Hepatocyte (in vitro differentiated cells): ENCODE measurements at regions not wholly inside any gene's neighbourhood (a gene's known extent, or its start where the extent isn't known, plus 50 kb on each side); places are given as distances from the start of the nearest gene placed in this dataset.

Source experiments
- DNase-seq: peaks from one replicate; pipeline ENCODE4 v3.0.0-alpha.2; 2016; ENCODE audit warnings: low spot score
- H2AFZ ChIP-seq: fragments of 200-600 bp; sonication (generic); 2 replicates; pipeline ENCODE4 v1.6.0; 2016; ENCODE audit warnings: antibody characterized with exemption, mild to moderate bottlenecking
- H3K27ac ChIP-seq: fragments of 200-600 bp; sonication (generic); 2 replicates; pipeline ENCODE4 v1.5.1; 2016; ENCODE audit warnings: mild to moderate bottlenecking
- H3K27me3 ChIP-seq: fragments of 200-600 bp; sonication (generic); 2 replicates; pipeline ENCODE4 v1.6.1; 2016
- H3K36me3 ChIP-seq: fragments of 200-600 bp; sonication (generic); replicated peaks from 2 replicates; pipeline ENCODE4 v1.5.1; 2016; ENCODE audit warnings: low read depth; ENCODE audit not compliant: insufficient read depth
- H3K4me1 ChIP-seq: fragments of 200-600 bp; sonication (generic); 2 replicates; pipeline ENCODE4 v1.5.1; 2016; ENCODE audit warnings: mild to moderate bottlenecking, moderate library complexity; ENCODE audit not compliant: insufficient read depth
- H3K4me2 ChIP-seq: fragments of 200-600 bp; sonication (generic); 2 replicates; pipeline ENCODE4 v1.6.0; 2016
- H3K4me3 ChIP-seq: fragments of 200-600 bp; sonication (generic); 2 replicates; pipeline ENCODE4 v1.5.1; 2016; ENCODE audit warnings: mild to moderate bottlenecking
- H3K79me2 ChIP-seq: fragments of 200-600 bp; sonication (generic); 2 replicates; pipeline ENCODE4 v1.6.0; 2017; ENCODE audit warnings: mild to moderate bottlenecking
- H3K9me2 ChIP-seq: fragments of 200-600 bp; sonication (generic); replicated peaks from 2 replicates; pipeline ENCODE4 v1.6.0; 2017; ENCODE audit warnings: mild to moderate bottlenecking; ENCODE audit not compliant: insufficient read depth
- H3K9me3 ChIP-seq: fragments of 200-600 bp; sonication (generic); 2 replicates; pipeline ENCODE4 v1.5.1; 2016; ENCODE audit warnings: low read depth, mild to moderate bottlenecking
- H4K20me1 ChIP-seq: fragments of 200-600 bp; sonication (generic); 2 replicates; pipeline ENCODE4 v1.6.0; 2016; ENCODE audit warnings: mild to moderate bottlenecking; ENCODE audit not compliant: insufficient read depth, poor library complexity, severe bottlenecking
- EZH2 ChIP-seq: fragments of 200-600 bp; sonication (generic); IDR thresholded peaks from 2 replicates; pipeline ENCODE4 v1.6.1; 2016; ENCODE audit warnings: antibody characterized with exemption, mild to moderate bottlenecking, borderline replicate concordance
- EZH2phosphoT487 ChIP-seq: fragments of 200-600 bp; sonication (generic); IDR thresholded peaks from one replicate; pipeline ENCODE4 v1.6.1; 2018; ENCODE audit warnings: antibody characterized with exemption, mild to moderate bottlenecking, low read depth, moderate library complexity; ENCODE audit not compliant: unreplicated experiment, severe bottlenecking
- WGBS: methylation state at CpG from one replicate; pipeline ENCODE4 v1.1.6; 2016; ENCODE audit warnings: low lambda C conversion rate; ENCODE audit errors: missing lambda C conversion rate; 5-methylcytosine and 5-hydroxymethylcytosine counted together
- TF ChIP-seq, protein P1 (sequence below): fragments of 200-600 bp; sonication (generic); IDR thresholded peaks from 2 replicates; pipeline ENCODE4 v1.5.1; 2016; ENCODE audit warnings: antibody characterized with exemption, mild to moderate bottlenecking; ENCODE audit not compliant: poor library complexity

DNA sequence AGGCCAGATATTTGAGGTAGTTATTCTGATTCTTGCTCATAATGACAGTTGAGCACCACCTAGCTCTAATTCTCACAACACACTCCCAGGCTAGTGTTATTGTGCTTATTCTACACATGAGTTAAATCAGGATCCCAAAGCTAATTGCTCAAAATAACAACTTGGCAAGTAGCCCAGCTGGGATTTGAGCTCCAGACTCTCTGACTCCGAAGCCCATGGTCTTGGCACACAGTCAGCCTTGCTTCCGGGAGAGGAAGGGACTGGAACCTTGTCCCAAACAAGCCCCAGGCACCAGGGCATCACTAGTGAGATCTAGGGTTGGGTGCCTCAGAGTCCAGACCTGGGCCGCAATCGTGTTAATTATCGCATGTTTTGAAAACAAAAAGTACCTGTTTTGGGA is 101.4 kb downstream of the GPAM start:
- Histone ChIP-seq H3K9me3 (no peaks in the 10 kb centered on the region), H4K20me1 (no peaks in the 10 kb centered on the region), H3K9me2 (no peaks in the 10 kb centered on the region), H3K79me2 (no peaks in the 10 kb centered on the region), H2AFZ (no peak overlapping the region), H3K27me3 (no peaks in the 10 kb centered on the region), H3K4me2 (no peak overlapping the region), H3K4me1 (no peaks in the 10 kb centered on the region), H3K36me3 (no peaks in the 10 kb centered on the region), H3K27ac (no peak overlapping the region), H3K4me3 (no peak overlapping the region)
- DNase-seq, result peak; percentile 25
- TF ChIP-seq EZH2phosphoT487 (no peak), EZH2 (no peak)
- TF ChIP-seq, protein P1, sequence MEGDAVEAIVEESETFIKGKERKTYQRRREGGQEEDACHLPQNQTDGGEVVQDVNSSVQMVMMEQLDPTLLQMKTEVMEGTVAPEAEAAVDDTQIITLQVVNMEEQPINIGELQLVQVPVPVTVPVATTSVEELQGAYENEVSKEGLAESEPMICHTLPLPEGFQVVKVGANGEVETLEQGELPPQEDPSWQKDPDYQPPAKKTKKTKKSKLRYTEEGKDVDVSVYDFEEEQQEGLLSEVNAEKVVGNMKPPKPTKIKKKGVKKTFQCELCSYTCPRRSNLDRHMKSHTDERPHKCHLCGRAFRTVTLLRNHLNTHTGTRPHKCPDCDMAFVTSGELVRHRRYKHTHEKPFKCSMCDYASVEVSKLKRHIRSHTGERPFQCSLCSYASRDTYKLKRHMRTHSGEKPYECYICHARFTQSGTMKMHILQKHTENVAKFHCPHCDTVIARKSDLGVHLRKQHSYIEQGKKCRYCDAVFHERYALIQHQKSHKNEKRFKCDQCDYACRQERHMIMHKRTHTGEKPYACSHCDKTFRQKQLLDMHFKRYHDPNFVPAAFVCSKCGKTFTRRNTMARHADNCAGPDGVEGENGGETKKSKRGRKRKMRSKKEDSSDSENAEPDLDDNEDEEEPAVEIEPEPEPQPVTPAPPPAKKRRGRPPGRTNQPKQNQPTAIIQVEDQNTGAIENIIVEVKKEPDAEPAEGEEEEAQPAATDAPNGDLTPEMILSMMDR, result no peak
- WGBS, result 55% methylated on average over 5 of the region's 5 CpGs

DNA sequence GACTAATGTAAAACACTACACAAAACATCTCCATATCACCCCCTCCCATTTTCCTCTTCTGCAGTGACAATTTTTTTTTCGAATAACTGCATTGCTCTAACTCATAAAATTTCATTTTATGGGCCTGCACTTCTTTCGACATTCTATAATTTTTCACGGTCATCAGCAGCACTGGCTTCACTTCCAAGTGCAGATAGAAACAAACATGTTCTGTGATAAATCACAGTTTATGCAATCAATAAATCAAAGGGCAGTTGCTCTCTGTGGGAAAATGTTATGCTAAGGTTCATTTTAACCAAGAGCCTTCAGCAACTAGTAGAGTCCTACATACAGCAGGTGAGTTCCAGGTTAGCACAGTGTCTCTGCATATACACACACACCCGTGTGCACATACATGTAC is 100.1 kb downstream of the GPAM start:
- H3K79me2 ChIP-seq, result no peaks in the 10 kb centered on the region
- H3K4me2 ChIP-seq, result no peak overlapping the region
- H3K4me1 ChIP-seq, result no peaks in the 10 kb centered on the region
- H3K27me3 ChIP-seq, result no peaks in the 10 kb centered on the region
- H2AFZ ChIP-seq, result no peak overlapping the region
- no peak overlapping the region for H3K4me3 ChIP-seq
- 68% methylated on average over 4 of the region's 4 CpGs for WGBS
- no peaks in the 10 kb centered on the region for H3K36me3 ChIP-seq
- H3K9me2 ChIP-seq, result no peaks in the 10 kb centered on the region
- no peaks in the 10 kb centered on the region for H3K9me3 ChIP-seq
- H4K20me1 ChIP-seq, result no peaks in the 10 kb centered on the region
- DNase-seq, result no peak
- TF ChIP-seq, protein P1, result no peak
- no peak for TF ChIP-seq EZH2phosphoT487
- no peak for TF ChIP-seq EZH2
- H3K27ac ChIP-seq, result no peak overlapping the region

DNA sequence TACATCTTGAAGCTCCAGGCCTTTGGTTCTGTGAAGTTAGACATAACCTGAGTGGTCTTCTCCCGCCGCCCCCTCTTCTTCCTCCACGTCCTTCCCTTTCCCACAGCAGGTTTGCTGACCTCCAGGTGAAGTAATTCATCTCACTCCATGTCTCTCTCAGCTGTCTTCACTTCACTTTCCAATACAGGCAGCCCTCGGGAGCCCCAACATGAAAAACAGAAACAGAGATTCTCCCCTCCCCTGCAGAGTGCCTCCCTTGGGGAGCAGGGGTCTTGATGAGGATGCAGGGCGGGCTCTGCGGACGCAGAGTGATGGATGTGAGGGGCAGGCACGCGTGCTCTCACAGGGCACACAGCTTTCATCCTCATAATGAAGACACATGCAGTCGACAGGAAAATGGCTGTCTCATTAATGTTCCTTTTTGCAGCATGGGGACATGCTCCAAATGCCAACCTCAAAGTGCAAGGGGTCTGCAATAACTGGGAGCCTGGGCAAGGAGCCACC is 95.6 kb downstream of the GPAM start:
- H2AFZ ChIP-seq, result no peak overlapping the region
- H3K27me3 ChIP-seq, result no peaks in the 10 kb centered on the region
- no peak for DNase-seq
- 87% methylated on average over 10 of the region's 10 CpGs for WGBS
- no peak overlapping the region for H3K4me3 ChIP-seq
- no peaks in the 10 kb centered on the region for H3K4me1 ChIP-seq
- no peaks in the 10 kb centered on the region for H3K79me2 ChIP-seq
- no peaks in the 10 kb centered on the region for H3K9me2 ChIP-seq
- no peak overlapping the region for H3K27ac ChIP-seq
- no peaks in the 10 kb centered on the region for H4K20me1 ChIP-seq
- H3K4me2 ChIP-seq, result no peak overlapping the region
- no peaks in the 10 kb centered on the region for H3K9me3 ChIP-seq
- TF ChIP-seq EZH2, result no peak
- TF ChIP-seq, protein P1, result no peak
- no peak for TF ChIP-seq EZH2phosphoT487
- no peaks in the 10 kb centered on the region for H3K36me3 ChIP-seq

DNA sequence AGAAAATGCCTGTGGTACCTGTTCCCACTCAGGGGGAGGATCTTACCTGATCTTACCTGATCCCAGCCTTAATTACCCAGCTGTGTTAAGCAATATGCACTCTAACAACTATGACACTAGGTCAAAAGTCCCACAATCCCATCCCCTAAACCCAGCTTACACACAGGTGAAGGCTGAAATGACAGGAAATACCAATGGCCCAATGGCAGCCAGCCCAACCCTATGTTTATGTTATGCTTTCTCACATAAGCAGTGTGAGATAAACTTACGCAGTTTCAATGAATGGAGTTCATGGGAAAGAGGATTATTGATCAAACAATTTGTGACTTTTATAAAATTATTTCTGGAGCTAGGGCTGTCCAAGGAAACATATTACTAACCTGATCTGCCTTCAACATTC is 91.9 kb downstream of the GPAM start:
- H3K27ac ChIP-seq, result no peak overlapping the region
- no peaks in the 10 kb centered on the region for H3K79me2 ChIP-seq
- no peaks in the 10 kb centered on the region for H3K9me3 ChIP-seq
- H3K27me3 ChIP-seq, result no peaks in the 10 kb centered on the region
- H3K4me1 ChIP-seq, result no peaks in the 10 kb centered on the region
- no peaks in the 10 kb centered on the region for H4K20me1 ChIP-seq
- WGBS, result 80% methylated on average over 1 of the region's 1 CpG
- no peaks in the 10 kb centered on the region for H3K36me3 ChIP-seq
- DNase-seq, result no peak
- no peak overlapping the region for H2AFZ ChIP-seq
- no peak overlapping the region for H3K4me2 ChIP-seq
- H3K9me2 ChIP-seq, result no peaks in the 10 kb centered on the region
- TF ChIP-seq, protein P1, result no peak
- TF ChIP-seq EZH2 (no peak), EZH2phosphoT487 (no peak)
- no peak overlapping the region for H3K4me3 ChIP-seq
